C4-2B (cell line): ENCODE measurements at regions not wholly inside any gene's neighbourhood (a gene's known extent, or its start where the extent isn't known, plus 50 kb on each side); places are given as distances from the start of the nearest gene placed in this dataset.

Source experiments
- CTCF ChIP-seq: fragments of 450-650 bp; conservative IDR thresholded peaks from 2 replicates; pipeline ENCODE4 v1.5.1; 2017; ENCODE audit warnings: mild to moderate bottlenecking
- ZFX ChIP-seq: fragments of 450-650 bp; IDR thresholded peaks from 2 replicates; pipeline ENCODE4 v1.6.1; 2017

GRCh38 chr2:12254280-12254860 is 462.4 kb upstream of the TRIB2 start:
- TF ChIP-seq CTCF = no peak
- TF ChIP-seq ZFX = no peak
